Right lung (tissue), 2 donors: ENCODE measurements at regions not wholly inside any gene's neighbourhood (a gene's known extent, or its start where the extent isn't known, plus 50 kb on each side); places are given as distances from the start of the nearest gene placed in this dataset.
A peak's percentile ranks its signal among the peaks of the same experiment; 100 is the strongest.

Experiments
- DNase-seq, 2 donors: peaks; one replicate each; pipeline ENCODE4 v3.0.0-alpha.2; 2013

DNA sequence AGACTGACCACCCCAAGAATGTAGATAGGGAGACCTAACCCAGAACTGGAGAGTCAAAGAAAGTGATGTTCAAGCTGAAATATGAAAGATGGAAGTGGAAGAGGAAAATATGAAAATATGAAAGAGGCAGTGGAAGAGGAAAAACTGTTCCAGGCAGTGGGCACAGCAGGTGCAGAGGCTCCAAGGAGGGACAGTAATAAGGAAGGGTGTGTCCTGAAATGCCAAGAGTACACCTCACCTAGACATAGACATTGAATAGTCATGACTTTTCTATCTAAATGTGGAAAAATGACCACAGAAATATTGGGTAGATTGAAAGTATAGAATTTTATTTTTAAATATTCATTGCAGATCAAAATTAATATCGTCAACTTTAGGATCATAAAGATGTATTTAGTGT is 161.7 kb upstream of the USP24 start:
- no peak for DNase-seq

GRCh38 chr1:55375617-55376258 is 160.6 kb upstream of the USP24 start:
- peak in 1 of 2 donors; percentile 38 for DNase-seq

- DNase-seq = no peak
Observed at GRCh38 chr1:55374801-55375616, 159.8 kb upstream of the USP24 start.

GRCh38 chr1:55374216-55374615 is 159.1 kb upstream of the USP24 start:
- no peak for DNase-seq

DNA sequence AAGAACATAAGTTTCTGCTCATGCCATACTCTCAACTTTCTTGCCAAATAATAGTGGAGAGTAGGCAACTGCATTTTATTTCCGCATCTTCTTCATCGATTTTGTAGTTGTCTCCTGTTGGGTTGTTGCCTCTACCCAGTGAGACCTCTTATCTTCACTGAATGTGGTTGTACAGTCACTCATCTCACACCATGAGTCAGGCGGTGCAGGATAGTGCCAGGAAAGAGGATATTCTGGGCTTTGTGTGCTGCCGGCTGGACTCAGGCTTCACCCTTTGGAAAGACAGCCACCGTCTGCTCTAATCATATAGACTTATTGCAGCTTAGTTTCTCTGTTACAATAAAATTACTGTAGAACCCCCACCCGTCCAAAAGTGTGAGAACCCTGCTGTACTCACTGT is 154.3 kb upstream of the USP24 start:
- DNase-seq = no peak

- no peak for DNase-seq
Observed at GRCh38 chr1:55368698-55369097, 153.5 kb upstream of the USP24 start.

- no peak for DNase-seq
Observed at GRCh38 chr1:55367273-55367672, 152.1 kb upstream of the USP24 start.

DNA sequence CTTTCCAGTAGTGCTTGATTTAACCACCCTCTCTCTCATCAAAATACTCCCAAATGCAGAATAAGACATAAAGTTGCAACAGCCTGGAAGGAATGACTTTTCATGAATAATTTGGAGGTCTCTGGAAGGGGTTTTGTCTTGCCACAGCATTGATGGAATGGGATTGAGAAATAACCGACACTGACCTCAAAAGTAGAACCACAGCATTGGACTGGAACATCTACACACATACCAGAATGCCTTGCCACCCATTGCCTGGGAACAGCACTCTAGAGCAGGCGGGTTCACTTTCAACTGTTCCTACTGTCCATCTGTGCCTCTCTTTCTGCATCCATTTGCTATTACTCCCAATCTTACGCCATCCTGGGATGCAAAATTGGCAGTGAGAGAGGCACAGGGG is 149.1 kb upstream of the USP24 start:
- DNase-seq = no peak

DNA sequence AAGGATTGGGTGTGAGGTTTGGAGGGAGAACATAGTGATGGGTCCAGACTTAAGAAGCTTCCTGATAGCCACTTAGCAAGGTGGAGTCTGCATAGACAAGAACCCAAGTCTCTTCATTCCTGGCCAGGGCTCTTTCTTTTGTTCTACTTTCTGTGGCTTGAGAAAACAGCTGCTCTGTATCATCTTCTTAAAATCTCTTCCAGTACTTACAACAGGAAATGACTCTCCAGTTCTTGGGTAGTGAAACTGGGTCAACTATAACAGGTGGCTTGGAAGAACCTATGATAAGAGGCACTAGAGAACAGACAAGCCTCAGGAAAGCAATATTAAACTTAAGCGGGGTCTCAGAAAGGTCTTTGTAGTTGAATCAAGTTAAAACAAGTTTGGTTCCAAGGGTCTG is 148.1 kb upstream of the USP24 start:
- no peak for DNase-seq

- no peak for DNase-seq
Observed at GRCh38 chr1:55362558-55362957, 147.4 kb upstream of the USP24 start.

DNA sequence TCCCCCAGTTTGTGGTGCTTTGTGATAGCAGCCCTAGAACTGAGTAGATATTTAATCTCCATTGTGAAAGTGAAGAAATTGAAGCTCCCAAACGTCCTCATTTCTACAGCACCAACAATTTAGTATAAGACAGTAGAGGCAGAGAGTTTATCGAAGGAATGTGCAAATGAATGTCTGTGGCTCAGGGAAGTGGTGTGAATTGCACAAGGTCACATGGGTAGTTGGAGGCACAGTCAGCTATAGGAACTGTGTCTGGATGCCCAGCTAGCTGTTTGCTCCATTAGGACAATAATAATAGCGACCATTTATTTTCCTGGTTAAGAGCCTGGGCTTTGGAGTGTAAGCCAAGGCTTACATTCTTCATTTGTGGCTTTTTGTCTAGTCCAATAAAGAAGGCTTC is 144.4 kb upstream of the USP24 start:
- no peak for DNase-seq

GRCh38 chr1:55358581-55358980 is 143.4 kb upstream of the USP24 start:
- DNase-seq = no peak

DNA sequence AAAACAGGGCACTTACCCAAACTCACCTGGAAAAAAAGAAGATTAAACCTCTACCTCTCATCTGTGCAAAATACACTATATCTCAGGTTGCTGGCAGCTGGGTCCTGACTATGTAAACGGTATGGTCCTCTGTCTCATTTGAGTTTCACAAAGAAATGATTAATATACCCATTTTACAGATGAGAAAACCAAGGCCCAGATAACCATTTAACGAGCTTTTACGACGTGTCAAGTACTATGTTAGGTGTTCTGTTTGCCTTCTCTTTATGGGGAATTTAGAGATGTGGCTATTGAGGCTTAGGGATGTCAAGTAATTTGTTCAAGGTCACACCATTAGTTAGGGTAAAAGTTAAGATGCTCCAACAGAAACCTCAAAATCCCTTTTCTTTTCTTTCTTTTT is 140.4 kb upstream of the USP24 start:
- no peak for DNase-seq

GRCh38 chr1:55353707-55354620 is 138.8 kb upstream of the USP24 start:
- no peak for DNase-seq

DNA sequence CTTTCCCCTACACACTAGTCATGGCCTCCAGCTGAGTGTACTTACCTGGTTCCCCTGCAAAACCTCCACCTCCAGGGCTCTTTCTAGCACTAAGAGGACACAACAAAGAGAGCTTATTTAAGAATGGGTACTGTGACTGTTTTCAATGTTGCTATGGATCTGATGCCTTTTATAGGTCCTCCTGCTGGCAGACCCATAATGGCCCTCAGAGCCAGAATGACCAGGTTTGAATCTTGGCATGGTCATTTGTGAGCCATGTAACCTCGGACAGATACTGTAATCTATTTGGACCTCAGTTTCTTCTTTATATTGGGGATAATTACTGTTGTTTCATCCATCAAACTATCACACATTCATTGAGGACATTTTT is 137.6 kb upstream of the USP24 start:
- no peak for DNase-seq

- no peak for DNase-seq
Observed at GRCh38 chr1:55352080-55352810, 137.1 kb upstream of the USP24 start.

DNA sequence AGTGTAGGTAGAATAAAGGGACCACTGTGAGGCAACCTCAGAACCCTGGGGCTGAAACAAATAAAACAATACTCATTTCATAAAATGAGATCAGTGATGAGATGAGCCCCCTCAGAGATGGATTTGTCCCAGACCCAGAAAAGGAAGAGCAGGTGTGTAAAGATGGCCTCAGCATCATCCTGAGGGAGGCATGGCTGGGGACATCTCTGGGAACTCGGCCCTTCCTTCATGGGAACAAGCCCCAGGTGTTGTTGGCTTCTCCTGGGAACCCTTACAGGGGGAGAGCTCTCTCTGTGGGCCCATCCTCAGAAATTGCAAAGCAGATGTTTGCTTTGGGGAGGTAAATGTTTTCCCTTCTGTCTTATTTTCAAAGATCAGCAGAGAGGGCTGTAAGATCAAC is 133.2 kb upstream of the USP24 start:
- no peak for DNase-seq

DNA sequence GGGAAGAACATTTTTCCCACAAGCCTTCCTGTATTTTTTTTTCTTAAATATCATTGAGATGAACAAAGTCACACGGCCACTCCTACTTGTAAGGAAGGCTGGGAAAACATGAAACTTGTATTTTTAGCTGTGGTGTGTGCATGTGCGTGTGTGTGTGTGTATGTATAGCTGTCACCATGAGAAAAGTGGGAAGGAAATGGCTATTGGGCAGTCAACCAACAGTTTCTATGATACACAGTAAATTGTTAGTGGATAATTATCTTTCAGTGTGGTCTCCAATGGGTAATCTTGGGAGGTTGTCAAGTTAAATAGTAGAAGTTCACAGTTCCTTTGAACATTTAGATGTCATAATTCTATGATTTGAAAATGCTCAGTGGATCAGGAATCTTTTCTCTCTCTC is 132.7 kb upstream of the USP24 start:
- DNase-seq = peak; percentile 45 to 46

- DNase-seq = no peak
Observed at GRCh38 chr1:55347041-55347440, 131.9 kb upstream of the USP24 start.

- DNase-seq = no peak
Observed at GRCh38 chr1:55346586-55346985, 131.4 kb upstream of the USP24 start.

DNA sequence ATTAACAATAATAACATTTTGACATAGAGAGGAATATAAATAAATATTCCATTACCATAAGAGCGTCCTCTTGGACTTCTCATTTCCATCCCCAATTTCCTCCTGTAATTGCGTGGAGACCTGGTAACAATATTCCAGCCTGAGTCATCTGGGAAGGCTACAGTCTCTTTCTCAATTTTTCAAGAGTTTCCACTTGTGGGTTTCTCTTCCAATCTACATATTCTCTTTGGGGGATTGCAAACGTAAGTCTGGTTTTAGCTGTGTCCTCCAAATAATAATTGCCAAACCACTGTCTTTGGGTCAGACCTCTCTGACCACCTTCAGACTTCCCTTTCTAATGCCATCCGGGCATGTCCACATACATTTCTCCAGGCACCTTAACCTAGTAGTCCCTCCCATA is 124.5 kb upstream of the USP24 start:
- no peak for DNase-seq

DNA sequence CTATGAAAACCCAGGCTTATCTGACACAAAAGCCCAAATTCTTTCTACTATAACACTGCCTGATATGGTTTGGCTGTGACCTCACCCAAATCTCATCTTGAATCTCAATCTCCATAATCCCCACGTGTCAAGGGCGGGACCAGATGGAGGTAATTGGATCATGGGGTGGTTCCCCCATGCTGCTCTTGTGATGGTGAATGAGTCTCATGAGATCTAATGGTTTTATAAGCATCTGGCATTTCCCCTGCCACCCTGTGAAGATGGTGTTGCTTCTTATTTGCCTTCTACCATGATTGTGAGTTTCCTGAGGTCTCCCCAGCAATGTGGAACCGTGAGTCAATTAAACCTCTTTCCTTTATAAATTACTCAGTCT is 123.3 kb upstream of the USP24 start:
- no peak for DNase-seq
